Loucy (cell line): ENCODE measurements at regions not wholly inside any gene's neighbourhood (a gene's known extent, or its start where the extent isn't known, plus 50 kb on each side); places are given as distances from the start of the nearest gene placed in this dataset.

ENCODE experiments used
- EZH2phosphoT487 ChIP-seq: fragments of 200-600 bp; IDR thresholded peaks from 2 replicates; pipeline ENCODE4 v1.6.1; 2018; ENCODE audit warnings: antibody characterized with exemption, mild to moderate bottlenecking, moderate library complexity, borderline replicate concordance
- TF ChIP-seq, protein P1 (sequence below): fragments of 200-600 bp; sonication (generic); conservative IDR thresholded peaks from 2 replicates; pipeline ENCODE4 v1.5.1; 2014; ENCODE audit warnings: mild to moderate bottlenecking, antibody characterized with exemption, low read length

GRCh38 chr18:40849886-40850285 lies 1105.1 kb upstream of the PIK3C3 start:
- no peak for TF ChIP-seq EZH2phosphoT487
- TF ChIP-seq, protein P1, sequence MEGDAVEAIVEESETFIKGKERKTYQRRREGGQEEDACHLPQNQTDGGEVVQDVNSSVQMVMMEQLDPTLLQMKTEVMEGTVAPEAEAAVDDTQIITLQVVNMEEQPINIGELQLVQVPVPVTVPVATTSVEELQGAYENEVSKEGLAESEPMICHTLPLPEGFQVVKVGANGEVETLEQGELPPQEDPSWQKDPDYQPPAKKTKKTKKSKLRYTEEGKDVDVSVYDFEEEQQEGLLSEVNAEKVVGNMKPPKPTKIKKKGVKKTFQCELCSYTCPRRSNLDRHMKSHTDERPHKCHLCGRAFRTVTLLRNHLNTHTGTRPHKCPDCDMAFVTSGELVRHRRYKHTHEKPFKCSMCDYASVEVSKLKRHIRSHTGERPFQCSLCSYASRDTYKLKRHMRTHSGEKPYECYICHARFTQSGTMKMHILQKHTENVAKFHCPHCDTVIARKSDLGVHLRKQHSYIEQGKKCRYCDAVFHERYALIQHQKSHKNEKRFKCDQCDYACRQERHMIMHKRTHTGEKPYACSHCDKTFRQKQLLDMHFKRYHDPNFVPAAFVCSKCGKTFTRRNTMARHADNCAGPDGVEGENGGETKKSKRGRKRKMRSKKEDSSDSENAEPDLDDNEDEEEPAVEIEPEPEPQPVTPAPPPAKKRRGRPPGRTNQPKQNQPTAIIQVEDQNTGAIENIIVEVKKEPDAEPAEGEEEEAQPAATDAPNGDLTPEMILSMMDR: no peak
